ENCODE measurements at regions not wholly inside any gene's neighbourhood (a gene's known extent, or its start where the extent isn't known, plus 50 kb on each side); places are given as distances from the start of the nearest gene placed in this dataset.

DNA sequence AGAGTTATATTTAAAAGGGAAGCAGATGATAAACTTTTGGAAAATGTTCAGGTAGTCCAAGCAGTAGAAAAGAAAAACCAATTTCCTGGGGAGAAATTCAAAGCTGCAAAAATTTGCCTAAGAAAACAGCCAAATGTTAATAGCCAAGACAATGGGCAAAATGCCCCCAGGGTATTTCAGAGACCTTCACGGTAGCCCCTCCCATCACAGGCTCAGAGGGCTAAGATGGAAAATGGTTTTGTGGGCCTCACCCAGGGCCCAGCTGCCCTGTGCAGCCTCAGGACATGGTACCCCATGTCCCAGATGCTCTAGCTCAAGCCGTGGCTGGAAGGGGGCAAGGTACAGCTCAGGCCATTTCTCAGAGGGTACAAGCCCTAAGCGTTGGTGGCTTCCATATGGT, 391.0 kb downstream of the ZIC4 start:
- Histone ChIP-seq H3K4me3 (ENCODE audit: low read length in 2 of 2) (no peak overlapping the region), H3K27ac (ENCODE audit: low read depth in 1 of 2, low read length in 2 of 2) (no peak overlapping the region), H3K9me3 (ENCODE audit: control insufficient read depth, low read length) (peaks cover 3% of the 10 kb centered on the region), H3K36me3 (ENCODE audit: control insufficient read depth in 1 of 2, insufficient read depth in 2 of 2, low read length in 1 of 2) (no peaks in the 10 kb centered on the region), H3K27me3 (ENCODE audit: control insufficient read depth in 1 of 2, insufficient read depth in 2 of 2, low read length in 1 of 2) (no peaks in the 10 kb centered on the region), H3K4me1 (ENCODE audit: control insufficient read depth in 1 of 2, insufficient read depth in 2 of 2, low read length in 2 of 2) (no peaks in the 10 kb centered on the region)
- no peak for DNase-seq
- 84 to 90% methylated on average over 3 of the region's 3 CpGs for WGBS, 2 donors
- intact Hi-C loops (cut with DNase I): no loop called here
- peak; percentile 29 for ATAC-seq (ENCODE audit: low FRiP score)

DNA sequence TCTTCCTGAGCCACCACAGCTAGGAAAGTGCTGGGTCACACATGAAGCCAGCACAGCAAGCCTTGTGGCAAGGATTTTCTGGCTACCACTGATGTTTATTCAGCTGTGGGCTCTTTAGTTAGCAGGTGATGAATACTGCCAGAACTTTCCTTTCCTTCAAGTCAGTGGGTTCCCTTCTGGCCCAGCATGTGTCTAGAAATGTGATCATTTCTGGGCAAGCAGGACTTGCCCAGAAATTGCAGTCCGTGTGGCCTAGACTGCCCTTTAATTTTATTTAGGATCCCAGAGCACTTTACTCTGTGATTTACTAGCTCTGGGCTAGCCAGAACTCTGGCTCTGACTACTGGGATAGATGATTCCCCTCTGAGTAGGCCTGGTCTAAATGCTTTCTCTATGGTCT, 397.5 kb downstream of the ZIC4 start:
- intact Hi-C loops (cut with DNase I): no loop called here
- no peaks in the 10 kb centered on the region for H3K9me3 ChIP-seq (ENCODE audit: control insufficient read depth, low read length)
- H3K27me3 ChIP-seq (ENCODE audit: control insufficient read depth in 1 of 2, insufficient read depth in 2 of 2, low read length in 1 of 2): no peaks in the 10 kb centered on the region
- H3K4me3 ChIP-seq (ENCODE audit: low read length in 2 of 2): no peak overlapping the region
- DNase-seq (no peak), ATAC-seq (ENCODE audit: low FRiP score) (no peak)
- no peaks in the 10 kb centered on the region for H3K36me3 ChIP-seq (ENCODE audit: control insufficient read depth in 1 of 2, insufficient read depth in 2 of 2, low read length in 1 of 2)
- H3K4me1 ChIP-seq (ENCODE audit: control insufficient read depth in 1 of 2, insufficient read depth in 2 of 2, low read length in 2 of 2): no peaks in the 10 kb centered on the region
- H3K27ac ChIP-seq (ENCODE audit: low read depth in 1 of 2, low read length in 2 of 2): no peak overlapping the region
- WGBS, 2 donors: 11 to 17% methylated on average over 1 of the region's 1 CpG

DNA sequence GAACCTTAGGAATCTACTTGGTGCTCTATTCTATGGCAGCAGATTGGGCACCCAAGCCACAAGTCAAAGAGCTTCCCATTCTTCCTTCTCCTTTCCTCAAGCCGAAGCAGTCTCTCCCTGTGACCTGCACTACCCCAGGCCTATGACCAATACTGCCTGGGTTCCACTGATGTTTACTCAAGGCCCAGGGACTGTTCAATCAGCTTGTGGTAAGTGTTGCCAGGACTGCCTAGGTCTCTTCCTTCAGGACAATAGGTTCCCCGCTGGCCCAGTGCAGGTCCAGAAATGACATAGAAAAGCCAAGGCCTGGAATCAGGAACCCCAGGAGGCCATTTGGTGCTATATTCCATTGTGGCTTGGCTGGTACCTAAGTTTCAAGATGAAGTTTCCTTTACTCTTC, 397.9 kb downstream of the ZIC4 start:
- no peaks in the 10 kb centered on the region for H3K9me3 ChIP-seq (ENCODE audit: control insufficient read depth, low read length)
- H3K4me3 ChIP-seq (ENCODE audit: low read length in 2 of 2): no peak overlapping the region
- H3K27me3 ChIP-seq (ENCODE audit: control insufficient read depth in 1 of 2, insufficient read depth in 2 of 2, low read length in 1 of 2): no peaks in the 10 kb centered on the region
- no peaks in the 10 kb centered on the region for H3K36me3 ChIP-seq (ENCODE audit: control insufficient read depth in 1 of 2, insufficient read depth in 2 of 2, low read length in 1 of 2)
- DNase-seq: no peak
- ATAC-seq (ENCODE audit: low FRiP score): no peak
- WGBS, 2 donors: 94 to 96% methylated on average over 2 of the region's 2 CpGs
- H3K27ac ChIP-seq (ENCODE audit: low read depth in 1 of 2, low read length in 2 of 2): no peak overlapping the region
- intact Hi-C loops (cut with DNase I): no loop called here
- H3K4me1 ChIP-seq (ENCODE audit: control insufficient read depth in 1 of 2, insufficient read depth in 2 of 2, low read length in 2 of 2): no peaks in the 10 kb centered on the region

DNA sequence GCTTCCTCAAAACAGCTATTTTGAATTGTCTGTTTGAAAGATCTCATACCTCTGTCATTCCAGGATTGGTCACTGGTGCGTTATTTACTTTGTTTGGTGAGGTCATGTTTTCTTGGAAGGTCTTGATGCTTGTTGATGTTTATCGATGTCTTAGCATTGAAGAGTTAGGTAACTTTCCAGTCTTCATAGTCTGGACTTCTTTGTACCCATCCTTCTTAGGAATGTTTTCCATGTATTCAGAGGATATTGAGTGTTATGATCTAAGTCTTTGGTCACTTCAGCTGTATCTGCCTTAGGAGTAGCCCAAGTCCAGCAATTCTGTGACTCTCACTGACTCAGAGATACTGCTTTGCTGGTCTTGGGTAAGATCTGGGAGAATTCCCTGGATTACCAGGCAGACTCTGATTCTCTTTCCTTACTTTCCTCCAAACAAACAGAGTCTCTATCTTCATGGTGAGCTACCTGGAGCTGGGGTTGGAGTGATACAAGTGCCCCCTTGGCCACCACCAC, 398.6 kb downstream of the ZIC4 start:
- Histone ChIP-seq H3K4me1 (ENCODE audit: control insufficient read depth in 1 of 2, insufficient read depth in 2 of 2, low read length in 2 of 2) (no peaks in the 10 kb centered on the region), H3K4me3 (ENCODE audit: low read length in 2 of 2) (no peak overlapping the region), H3K9me3 (ENCODE audit: control insufficient read depth, low read length) (no peaks in the 10 kb centered on the region), H3K27me3 (ENCODE audit: control insufficient read depth in 1 of 2, insufficient read depth in 2 of 2, low read length in 1 of 2) (no peaks in the 10 kb centered on the region), H3K36me3 (ENCODE audit: control insufficient read depth in 1 of 2, insufficient read depth in 2 of 2, low read length in 1 of 2) (no peaks in the 10 kb centered on the region), H3K27ac (ENCODE audit: low read depth in 1 of 2, low read length in 2 of 2) (no peak overlapping the region)
- DNase-seq (no peak), ATAC-seq (ENCODE audit: low FRiP score) (no peak)
- intact Hi-C loops (cut with DNase I): no loop called here
- 88 to 90% methylated on average over 2 of the region's 2 CpGs for WGBS, 2 donors

GRCh38 chr3:147002721-147003120, 397.6 kb upstream of the PLSCR5 start:
- 87 to 94% methylated on average over 2 of the region's 2 CpGs for WGBS, 2 donors
- peaks cover 2% of the 10 kb centered on the region for H3K9me3 ChIP-seq (ENCODE audit: control insufficient read depth, low read length)
- DNase-seq (no peak), ATAC-seq (ENCODE audit: low FRiP score) (no peak)
- no peak overlapping the region for H3K4me3 ChIP-seq (ENCODE audit: low read length in 2 of 2)
- no peaks in the 10 kb centered on the region for H3K36me3 ChIP-seq (ENCODE audit: control insufficient read depth in 1 of 2, insufficient read depth in 2 of 2, low read length in 1 of 2)
- intact Hi-C loops (cut with DNase I): no loop called here
- H3K27ac ChIP-seq (ENCODE audit: low read depth in 1 of 2, low read length in 2 of 2): no peak overlapping the region
- H3K4me1 ChIP-seq (ENCODE audit: control insufficient read depth in 1 of 2, insufficient read depth in 2 of 2, low read length in 2 of 2): no peaks in the 10 kb centered on the region
- H3K27me3 ChIP-seq (ENCODE audit: control insufficient read depth in 1 of 2, insufficient read depth in 2 of 2, low read length in 1 of 2): no peaks in the 10 kb centered on the region

GRCh38 chr3:147000274-147000673, 395.1 kb upstream of the PLSCR5 start:
- Histone ChIP-seq H3K4me1 (ENCODE audit: control insufficient read depth in 1 of 2, insufficient read depth in 2 of 2, low read length in 2 of 2) (no peaks in the 10 kb centered on the region), H3K9me3 (ENCODE audit: control insufficient read depth, low read length) (peaks cover 2% of the 10 kb centered on the region), H3K27ac (ENCODE audit: low read depth in 1 of 2, low read length in 2 of 2) (no peak overlapping the region), H3K27me3 (ENCODE audit: control insufficient read depth in 1 of 2, insufficient read depth in 2 of 2, low read length in 1 of 2) (no peaks in the 10 kb centered on the region), H3K36me3 (ENCODE audit: control insufficient read depth in 1 of 2, insufficient read depth in 2 of 2, low read length in 1 of 2) (no peaks in the 10 kb centered on the region), H3K4me3 (ENCODE audit: low read length in 2 of 2) (no peak overlapping the region)
- 57 to 64% methylated on average over 2 of the region's 2 CpGs for WGBS, 2 donors
- intact Hi-C loops (cut with DNase I): no loop called here
- DNase-seq (no peak), ATAC-seq (ENCODE audit: low FRiP score) (no peak)

GRCh38 chr3:146991907-146992306, 386.8 kb upstream of the PLSCR5 start:
- Histone ChIP-seq H3K27me3 (ENCODE audit: control insufficient read depth in 1 of 2, insufficient read depth in 2 of 2, low read length in 1 of 2) (no peaks in the 10 kb centered on the region), H3K36me3 (ENCODE audit: control insufficient read depth in 1 of 2, insufficient read depth in 2 of 2, low read length in 1 of 2) (no peaks in the 10 kb centered on the region), H3K27ac (ENCODE audit: low read depth in 1 of 2, low read length in 2 of 2) (no peak overlapping the region), H3K4me1 (ENCODE audit: control insufficient read depth in 1 of 2, insufficient read depth in 2 of 2, low read length in 2 of 2) (no peaks in the 10 kb centered on the region), H3K4me3 (ENCODE audit: low read length in 2 of 2) (no peak overlapping the region), H3K9me3 (ENCODE audit: control insufficient read depth, low read length) (no peaks in the 10 kb centered on the region)
- DNase-seq (no peak), ATAC-seq (ENCODE audit: low FRiP score) (no peak)
- intact Hi-C loops (cut with DNase I): no loop called here
- 93 to 97% methylated on average over 1 of the region's 1 CpG for WGBS, 2 donors

DNA sequence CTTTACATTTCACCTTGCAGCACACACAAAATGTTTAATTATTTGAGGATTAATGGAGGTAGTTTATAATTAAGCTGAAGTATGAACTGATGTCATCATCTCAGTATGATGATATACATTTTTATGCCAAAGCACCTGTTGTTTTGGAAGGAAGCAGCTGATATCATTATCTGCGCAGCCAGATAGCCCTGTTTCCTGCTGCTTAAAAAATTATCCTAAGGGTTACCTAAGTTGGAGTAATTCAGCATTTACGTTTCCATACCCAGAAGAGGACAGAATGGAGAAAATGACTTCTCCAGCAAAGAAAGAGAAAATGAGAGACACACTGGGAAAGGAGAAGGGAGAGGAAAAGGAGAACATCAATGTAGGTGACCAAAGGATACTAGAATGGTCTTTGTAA, 370.3 kb upstream of the PLSCR5 start:
- H3K27ac ChIP-seq (ENCODE audit: low read depth in 1 of 2, low read length in 2 of 2): no peak overlapping the region
- 66 to 68% methylated on average over 2 of the region's 2 CpGs for WGBS, 2 donors
- intact Hi-C loops (cut with DNase I): no loop called here
- no peaks in the 10 kb centered on the region for H3K36me3 ChIP-seq (ENCODE audit: control insufficient read depth in 1 of 2, insufficient read depth in 2 of 2, low read length in 1 of 2)
- H3K4me1 ChIP-seq (ENCODE audit: control insufficient read depth in 1 of 2, insufficient read depth in 2 of 2, low read length in 2 of 2): no peaks in the 10 kb centered on the region
- H3K9me3 ChIP-seq (ENCODE audit: control insufficient read depth, low read length): no peaks in the 10 kb centered on the region
- ATAC-seq (ENCODE audit: low FRiP score) (no peak), DNase-seq (no peak)
- no peak overlapping the region for H3K4me3 ChIP-seq (ENCODE audit: low read length in 2 of 2)
- no peaks in the 10 kb centered on the region for H3K27me3 ChIP-seq (ENCODE audit: control insufficient read depth in 1 of 2, insufficient read depth in 2 of 2, low read length in 1 of 2)

- Histone ChIP-seq H3K4me1 (ENCODE audit: control insufficient read depth in 1 of 2, insufficient read depth in 2 of 2, low read length in 2 of 2) (no peaks in the 10 kb centered on the region), H3K9me3 (ENCODE audit: control insufficient read depth, low read length) (no peaks in the 10 kb centered on the region), H3K36me3 (ENCODE audit: control insufficient read depth in 1 of 2, insufficient read depth in 2 of 2, low read length in 1 of 2) (no peaks in the 10 kb centered on the region), H3K27me3 (ENCODE audit: control insufficient read depth in 1 of 2, insufficient read depth in 2 of 2, low read length in 1 of 2) (no peaks in the 10 kb centered on the region), H3K4me3 (ENCODE audit: low read length in 2 of 2) (no peak overlapping the region), H3K27ac (ENCODE audit: low read depth in 1 of 2, low read length in 2 of 2) (no peak overlapping the region)
- intact Hi-C loops (cut with DNase I): no loop called here
- DNase-seq (no peak), ATAC-seq (ENCODE audit: low FRiP score) (no peak)
- 87 to 93% methylated on average over 1 of the region's 1 CpG for WGBS, 2 donors
Measured at GRCh38 chr3:146975032-146975431, 369.9 kb upstream of the PLSCR5 start.

Data from aorta (tissue), 5 donors.